Gastroesophageal sphincter (tissue), 3 donors: ENCODE measurements at regions not wholly inside any gene's neighbourhood (a gene's known extent, or its start where the extent isn't known, plus 50 kb on each side); places are given as distances from the start of the nearest gene placed in this dataset.

ENCODE experiments used
- POLR2A ChIP-seq, 2 donors: fragments of 450-650 bp; IDR thresholded peaks; one replicate each; pipeline ENCODE4 v1.6.1; 2017; ENCODE audit warnings: antibody characterized with exemption in 2 of 2, mild to moderate bottlenecking in 2 of 2, moderate library complexity in 1 of 2
- POLR2AphosphoS5 ChIP-seq: sonication (generic); formaldehyde crosslinking; IDR thresholded peaks from one replicate; pipeline ENCODE4 v1.6.1; 2017; ENCODE audit warnings: antibody characterized with exemption
- TF ChIP-seq, protein P1 (sequence below), 4 experiments: fragments of 200-600 bp in 2 of 4; fragments of 450-650 bp in 2 of 4; sonication (generic) in 1 of 4; IDR thresholded peaks; one replicate each; pipeline ENCODE4 v1.5.1; 2017 to 2019; ENCODE audit warnings: antibody characterized with exemption in 4 of 4, mild to moderate bottlenecking in 2 of 4, moderate library complexity in 2 of 4

- TF ChIP-seq, protein P1, sequence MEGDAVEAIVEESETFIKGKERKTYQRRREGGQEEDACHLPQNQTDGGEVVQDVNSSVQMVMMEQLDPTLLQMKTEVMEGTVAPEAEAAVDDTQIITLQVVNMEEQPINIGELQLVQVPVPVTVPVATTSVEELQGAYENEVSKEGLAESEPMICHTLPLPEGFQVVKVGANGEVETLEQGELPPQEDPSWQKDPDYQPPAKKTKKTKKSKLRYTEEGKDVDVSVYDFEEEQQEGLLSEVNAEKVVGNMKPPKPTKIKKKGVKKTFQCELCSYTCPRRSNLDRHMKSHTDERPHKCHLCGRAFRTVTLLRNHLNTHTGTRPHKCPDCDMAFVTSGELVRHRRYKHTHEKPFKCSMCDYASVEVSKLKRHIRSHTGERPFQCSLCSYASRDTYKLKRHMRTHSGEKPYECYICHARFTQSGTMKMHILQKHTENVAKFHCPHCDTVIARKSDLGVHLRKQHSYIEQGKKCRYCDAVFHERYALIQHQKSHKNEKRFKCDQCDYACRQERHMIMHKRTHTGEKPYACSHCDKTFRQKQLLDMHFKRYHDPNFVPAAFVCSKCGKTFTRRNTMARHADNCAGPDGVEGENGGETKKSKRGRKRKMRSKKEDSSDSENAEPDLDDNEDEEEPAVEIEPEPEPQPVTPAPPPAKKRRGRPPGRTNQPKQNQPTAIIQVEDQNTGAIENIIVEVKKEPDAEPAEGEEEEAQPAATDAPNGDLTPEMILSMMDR (IDR thresholded peaks at IDR 0.05) = no peak
- TF ChIP-seq POLR2A (IDR thresholded peaks at IDR 0.05) (no peak), POLR2AphosphoS5 (no peak)
Observed at GRCh38 chr1:5408401-5408800, 583.8 kb downstream of the NPHP4 start.
